Glutamatergic neuron (in vitro differentiated cells): ENCODE measurements at regions not wholly inside any gene's neighbourhood (a gene's known extent, or its start where the extent isn't known, plus 50 kb on each side); places are given as distances from the start of the nearest gene placed in this dataset.

ENCODE experiments used
- DNase-seq: peaks from one replicate; pipeline ENCODE4 v3.0.0; 2022
- H3K27ac Mint-ChIP-seq: one replicate; pipeline ENCODE4 v1.8.0; 2020; ENCODE audit warnings: mild to moderate bottlenecking, mixed read lengths, inconsistent platforms; ENCODE audit not compliant: unreplicated experiment
- H3K27me3 Mint-ChIP-seq: one replicate; pipeline ENCODE4 v1.8.0; 2020; ENCODE audit warnings: mild to moderate bottlenecking, moderate library complexity, mixed read lengths, inconsistent platforms; ENCODE audit not compliant: unreplicated experiment
- H3K36me3 Mint-ChIP-seq: one replicate; pipeline ENCODE4 v1.8.0; 2020; ENCODE audit warnings: mild to moderate bottlenecking, mixed read lengths, inconsistent platforms; ENCODE audit not compliant: unreplicated experiment
- H3K4me1 Mint-ChIP-seq: one replicate; pipeline ENCODE4 v1.8.0; 2020; ENCODE audit warnings: mild to moderate bottlenecking, low read depth, mixed read lengths, inconsistent platforms; ENCODE audit not compliant: unreplicated experiment
- H3K4me3 Mint-ChIP-seq: one replicate; pipeline ENCODE4 v1.8.0; 2020; ENCODE audit warnings: mild to moderate bottlenecking, mixed read lengths, inconsistent platforms; ENCODE audit not compliant: unreplicated experiment
- H3K9me3 Mint-ChIP-seq: one replicate; pipeline ENCODE4 v1.8.0; 2020; ENCODE audit warnings: mild to moderate bottlenecking, moderate library complexity, mixed read lengths, inconsistent platforms; ENCODE audit not compliant: unreplicated experiment
- CTCF ChIP-seq: fragments of 200-600 bp; sonication (generic); IDR thresholded peaks from one replicate; pipeline ENCODE4 v1.5.0; 2021; ENCODE audit not compliant: partially characterized antibody, unreplicated experiment

GRCh38 chr5:103910786-103911185 is 348.2 kb upstream of the NUDT12 start:
- H3K27ac Mint-ChIP-seq = no peak overlapping the region
- H3K4me3 Mint-ChIP-seq = no peak overlapping the region
- no peaks in the 10 kb centered on the region for H3K27me3 Mint-ChIP-seq
- DNase-seq = no peak
- no peak for TF ChIP-seq CTCF
- H3K36me3 Mint-ChIP-seq = no peaks in the 10 kb centered on the region
- peaks cover 2% of the 10 kb centered on the region for H3K4me1 Mint-ChIP-seq
- no peaks in the 10 kb centered on the region for H3K9me3 Mint-ChIP-seq

- no peaks in the 10 kb centered on the region for H3K27me3 Mint-ChIP-seq
- TF ChIP-seq CTCF = no peak
- no peak overlapping the region for H3K27ac Mint-ChIP-seq
- no peak for DNase-seq
- H3K9me3 Mint-ChIP-seq = no peaks in the 10 kb centered on the region
- no peak overlapping the region for H3K4me3 Mint-ChIP-seq
- peaks cover 2% of the 10 kb centered on the region for H3K4me1 Mint-ChIP-seq
- no peaks in the 10 kb centered on the region for H3K36me3 Mint-ChIP-seq
These were observed 347.4 kb upstream of the NUDT12 start for GRCh38 chr5:103910011-103910410.

GRCh38 chr5:103909391-103909790 is 346.8 kb upstream of the NUDT12 start:
- TF ChIP-seq CTCF = no peak
- H3K4me1 Mint-ChIP-seq = peaks cover 2% of the 10 kb centered on the region
- no peak overlapping the region for H3K4me3 Mint-ChIP-seq
- H3K27ac Mint-ChIP-seq = no peak overlapping the region
- no peaks in the 10 kb centered on the region for H3K36me3 Mint-ChIP-seq
- no peak for DNase-seq
- no peaks in the 10 kb centered on the region for H3K9me3 Mint-ChIP-seq
- H3K27me3 Mint-ChIP-seq = no peaks in the 10 kb centered on the region

GRCh38 chr5:103908336-103909080 is 345.9 kb upstream of the NUDT12 start:
- no peak overlapping the region for H3K27ac Mint-ChIP-seq
- peaks cover 2% of the 10 kb centered on the region for H3K4me1 Mint-ChIP-seq
- no peaks in the 10 kb centered on the region for H3K9me3 Mint-ChIP-seq
- no peaks in the 10 kb centered on the region for H3K27me3 Mint-ChIP-seq
- no peak overlapping the region for H3K4me3 Mint-ChIP-seq
- TF ChIP-seq CTCF = no peak
- no peak for DNase-seq
- no peaks in the 10 kb centered on the region for H3K36me3 Mint-ChIP-seq

- Mint-ChIP-seq H3K27me3 (no peaks in the 10 kb centered on the region), H3K36me3 (no peaks in the 10 kb centered on the region), H3K4me3 (no peak overlapping the region), H3K9me3 (no peaks in the 10 kb centered on the region), H3K27ac (no peak overlapping the region), H3K4me1 (peaks cover 2% of the 10 kb centered on the region)
- no peak for TF ChIP-seq CTCF
- DNase-seq = no peak
These were observed 344.4 kb upstream of the NUDT12 start for GRCh38 chr5:103907001-103907400.
